ENCODE measurements at regions not wholly inside any gene's neighbourhood (a gene's known extent, or its start where the extent isn't known, plus 50 kb on each side); places are given as distances from the start of the nearest gene placed in this dataset.
"Not testable (repeated sequence)": the region's sequence is repeated elsewhere in the genome, so short reads cannot be mapped to it uniquely, and the experiment has no call there.

GRCh38 chr2:195547268-195547840 is 109.7 kb upstream of the SLC39A10 start:
- not testable (repeated sequence) for TF ChIP-seq CTCF (conservative IDR thresholded peaks at IDR 0.05; ENCODE audit: low read length); EZH2phosphoT487 (IDR thresholded peaks at IDR 0.05; ENCODE audit: borderline replicate concordance, low read depth, low read length)
